HG03025 (cell line): ENCODE measurements at regions not wholly inside any gene's neighbourhood (a gene's known extent, or its start where the extent isn't known, plus 50 kb on each side); places are given as distances from the start of the nearest gene placed in this dataset.

Source experiments
- ATAC-seq: cut with Tn5 transposase; IDR thresholded peaks from one replicate; pipeline ENCODE4 v1.9.1; 2021; ENCODE audit warnings: mild to moderate bottlenecking, moderate library complexity; ENCODE audit not compliant: unreplicated experiment, low FRiP score

- ATAC-seq: no peak
Measured at GRCh38 chr18:28973324-28973723, 796.4 kb upstream of the CDH2 start.

- ATAC-seq: no peak
Measured at GRCh38 chr18:28972333-28972907, 795.5 kb upstream of the CDH2 start.

GRCh38 chr18:28963481-28963880 lies 786.6 kb upstream of the CDH2 start:
- ATAC-seq: no peak

- no peak for ATAC-seq
Measured at GRCh38 chr18:28961669-28962228, 784.8 kb upstream of the CDH2 start.

- no peak for ATAC-seq
Measured at GRCh38 chr18:28960146-28960545, 783.2 kb upstream of the CDH2 start.

- no peak for ATAC-seq
Measured at GRCh38 chr18:28952339-28952738, 775.4 kb upstream of the CDH2 start.

GRCh38 chr18:28947900-28948299 lies 771.0 kb upstream of the CDH2 start:
- ATAC-seq: no peak

GRCh38 chr18:28946471-28946870 lies 769.5 kb upstream of the CDH2 start:
- no peak for ATAC-seq

- no peak for ATAC-seq
Measured at GRCh38 chr18:28922936-28923335, 746.0 kb upstream of the CDH2 start.

- ATAC-seq: no peak
Measured at GRCh38 chr18:28916456-28916855, 739.5 kb upstream of the CDH2 start.

GRCh38 chr18:28905509-28905908 lies 728.6 kb upstream of the CDH2 start:
- no peak for ATAC-seq

GRCh38 chr18:28904789-28905364 lies 727.9 kb upstream of the CDH2 start:
- no peak for ATAC-seq

- no peak for ATAC-seq
Measured at GRCh38 chr18:28903306-28903705, 726.4 kb upstream of the CDH2 start.

- no peak for ATAC-seq
Measured at GRCh38 chr18:28890791-28891190, 713.9 kb upstream of the CDH2 start.

GRCh38 chr18:28884304-28884703 lies 707.4 kb upstream of the CDH2 start:
- ATAC-seq: no peak

GRCh38 chr18:28880856-28881255 lies 703.9 kb upstream of the CDH2 start:
- no peak for ATAC-seq

- no peak for ATAC-seq
Measured at GRCh38 chr18:28875059-28875458, 698.1 kb upstream of the CDH2 start.

GRCh38 chr18:28863396-28863795 lies 686.5 kb upstream of the CDH2 start:
- no peak for ATAC-seq

GRCh38 chr18:28858248-28858647 lies 681.3 kb upstream of the CDH2 start:
- ATAC-seq: no peak

GRCh38 chr18:28855989-28856388 lies 679.1 kb upstream of the CDH2 start:
- no peak for ATAC-seq

- ATAC-seq: no peak
Measured at GRCh38 chr18:28855524-28855923, 678.6 kb upstream of the CDH2 start.

- no peak for ATAC-seq
Measured at GRCh38 chr18:28854964-28855363, 678.0 kb upstream of the CDH2 start.
